SK-N-SH treated with all-trans-retinoic acid at 6 μM for 48 hours (cell line): ENCODE measurements at regions not wholly inside any gene's neighbourhood (a gene's known extent, or its start where the extent isn't known, plus 50 kb on each side); places are given as distances from the start of the nearest gene placed in this dataset.

Source experiments
- ATAC-seq: fragments of 200-7000 bp; cut with Tn5 transposase; 3 replicates; pipeline ENCODE4 v1.9.1; 2020; ENCODE audit warnings: mild to moderate bottlenecking, moderate library complexity
- ARNTL ChIP-seq: fragments of 450-650 bp; formaldehyde crosslinking; IDR thresholded peaks from 2 replicates; pipeline ENCODE4 v1.5.0; 2020; ENCODE audit warnings: low read depth, mild to moderate bottlenecking, moderate library complexity, borderline replicate concordance
- BACH2 ChIP-seq: fragments of 250-450 bp; sonication (Bioruptor Pico); IDR thresholded peaks from 2 replicates; pipeline ENCODE4 v1.9.0; 2021; ENCODE audit warnings: mild to moderate bottlenecking, borderline replicate concordance
- CSDC2 ChIP-seq: fragments of 250-450 bp; sonication (Bioruptor Pico); IDR thresholded peaks from 2 replicates; pipeline ENCODE4 v1.5.0; 2020; ENCODE audit warnings: mild to moderate bottlenecking, moderate library complexity
- ESRRG ChIP-seq: fragments of 250-450 bp; sonication (Bioruptor Pico); IDR thresholded peaks from 2 replicates; pipeline ENCODE4 v1.6.1; 2021; ENCODE audit warnings: mild to moderate bottlenecking
- GLIS3 ChIP-seq: fragments of 250-450 bp; sonication (Bioruptor Pico); IDR thresholded peaks from 2 replicates; pipeline ENCODE4 v1.5.0; 2020; ENCODE audit warnings: mild to moderate bottlenecking, moderate library complexity
- ISL1 ChIP-seq: fragments of 250-450 bp; sonication (Bioruptor Pico); IDR thresholded peaks from 2 replicates; pipeline ENCODE4 v2.1.2; 2022; ENCODE audit warnings: mild to moderate bottlenecking, moderate library complexity
- OSR1 ChIP-seq: fragments of 250-450 bp; sonication (Bioruptor Pico); IDR thresholded peaks from 2 replicates; pipeline ENCODE4 v1.8.0; 2022; ENCODE audit warnings: moderate library complexity, mild to moderate bottlenecking, inconsistent platforms
- PPARA ChIP-seq: fragments of 250-450 bp; sonication (Bioruptor Pico); IDR thresholded peaks from 2 replicates; pipeline ENCODE4 v1.5.0; 2020; ENCODE audit warnings: mild to moderate bottlenecking, borderline replicate concordance
- RARB ChIP-seq: fragments of 250-450 bp; sonication (Bioruptor Pico); IDR thresholded peaks from 2 replicates; pipeline ENCODE4 v1.8.0; 2021; ENCODE audit warnings: mild to moderate bottlenecking, moderate library complexity
- TOX ChIP-seq: fragments of 250-450 bp; sonication (Bioruptor Pico); IDR thresholded peaks from 2 replicates; pipeline ENCODE4 v1.8.0; 2021; ENCODE audit warnings: mild to moderate bottlenecking, moderate library complexity, borderline replicate concordance
- ZC3H10 ChIP-seq: fragments of 250-450 bp; sonication (Bioruptor Pico); IDR thresholded peaks from 2 replicates; pipeline ENCODE4 v1.5.1; 2021; ENCODE audit warnings: mild to moderate bottlenecking, moderate library complexity
- ZFP3 ChIP-seq: fragments of 250-450 bp; sonication (Bioruptor Pico); IDR thresholded peaks from 2 replicates; pipeline ENCODE4 v1.5.0; 2020; ENCODE audit warnings: mild to moderate bottlenecking, moderate library complexity
- ZFP30 ChIP-seq: fragments of 450-650 bp; formaldehyde crosslinking; IDR thresholded peaks from 2 replicates; pipeline ENCODE4 v1.5.0; 2022; ENCODE audit warnings: mild to moderate bottlenecking, moderate library complexity
- ZNF565 ChIP-seq: fragments of 450-650 bp; formaldehyde crosslinking; conservative IDR thresholded peaks from 2 replicates; pipeline ENCODE4 v1.5.0; 2020; ENCODE audit warnings: low read depth, mild to moderate bottlenecking, moderate library complexity
- ZNF70 ChIP-seq: fragments of 450-650 bp; formaldehyde crosslinking; IDR thresholded peaks from 2 replicates; pipeline ENCODE4 v1.5.0; 2020; ENCODE audit warnings: mild to moderate bottlenecking, moderate library complexity
- ZNF8 ChIP-seq: fragments of 450-650 bp; formaldehyde crosslinking; IDR thresholded peaks from 2 replicates; pipeline ENCODE4 v1.5.0; 2020; ENCODE audit warnings: mild to moderate bottlenecking, moderate library complexity
- TF ChIP-seq, protein P1 (sequence below): fragments of 250-450 bp; sonication (Bioruptor Pico); IDR thresholded peaks from 2 replicates; pipeline ENCODE4 v1.8.0; 2020; ENCODE audit warnings: mild to moderate bottlenecking, moderate library complexity, borderline replicate concordance
- TF ChIP-seq, protein P2 (sequence below): fragments of 250-450 bp; sonication (Bioruptor Pico); IDR thresholded peaks from 2 replicates; pipeline ENCODE4 v1.5.0; 2020; ENCODE audit warnings: mild to moderate bottlenecking, moderate library complexity
- TF ChIP-seq, protein P3 (sequence below): fragments of 250-450 bp; sonication (Bioruptor Pico); IDR thresholded peaks from 2 replicates; pipeline ENCODE4 v1.5.1; 2021; ENCODE audit warnings: mild to moderate bottlenecking, moderate library complexity
- TF ChIP-seq, protein P4 (sequence below): fragments of 250-450 bp; sonication (Bioruptor Pico); IDR thresholded peaks from 2 replicates; pipeline ENCODE4 v1.8.0; 2021; ENCODE audit warnings: low read depth, mild to moderate bottlenecking, moderate library complexity, borderline replicate concordance
- TF ChIP-seq, protein P5 (sequence below): fragments of 250-450 bp; sonication (Bioruptor Pico); IDR thresholded peaks from 2 replicates; pipeline ENCODE4 v1.5.1; 2020; ENCODE audit warnings: low read depth, mild to moderate bottlenecking, moderate library complexity

DNA sequence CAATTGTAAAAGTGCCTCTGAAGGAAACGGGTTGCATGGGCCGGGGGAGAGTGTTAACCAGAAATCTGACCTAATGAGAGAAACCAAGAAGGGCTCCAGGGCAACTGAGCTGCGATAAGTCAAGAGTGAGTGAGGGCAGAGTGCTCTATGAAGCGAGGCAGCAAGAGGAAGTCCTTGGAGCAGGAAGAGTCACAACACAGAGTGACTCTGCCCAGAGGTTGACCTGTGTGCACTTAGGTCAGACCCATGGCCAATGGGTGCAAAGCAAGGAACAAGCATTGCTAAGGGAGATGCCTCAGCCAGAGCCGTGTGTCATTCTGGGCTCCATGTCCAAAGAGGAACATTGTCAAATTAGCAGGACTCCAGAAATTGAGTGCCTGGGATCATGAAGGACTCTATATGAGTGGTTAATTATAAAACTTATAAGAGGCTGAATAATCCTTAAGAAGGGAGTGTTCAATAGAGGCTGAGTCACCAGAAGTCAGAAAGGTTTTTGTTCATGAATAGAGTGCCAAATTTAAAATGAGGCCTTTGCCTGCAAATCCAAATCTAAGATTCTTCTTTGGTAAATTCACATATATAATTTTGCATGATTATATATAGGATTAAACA is 438.5 kb downstream of the MED10 start:
- TF ChIP-seq, protein P1, sequence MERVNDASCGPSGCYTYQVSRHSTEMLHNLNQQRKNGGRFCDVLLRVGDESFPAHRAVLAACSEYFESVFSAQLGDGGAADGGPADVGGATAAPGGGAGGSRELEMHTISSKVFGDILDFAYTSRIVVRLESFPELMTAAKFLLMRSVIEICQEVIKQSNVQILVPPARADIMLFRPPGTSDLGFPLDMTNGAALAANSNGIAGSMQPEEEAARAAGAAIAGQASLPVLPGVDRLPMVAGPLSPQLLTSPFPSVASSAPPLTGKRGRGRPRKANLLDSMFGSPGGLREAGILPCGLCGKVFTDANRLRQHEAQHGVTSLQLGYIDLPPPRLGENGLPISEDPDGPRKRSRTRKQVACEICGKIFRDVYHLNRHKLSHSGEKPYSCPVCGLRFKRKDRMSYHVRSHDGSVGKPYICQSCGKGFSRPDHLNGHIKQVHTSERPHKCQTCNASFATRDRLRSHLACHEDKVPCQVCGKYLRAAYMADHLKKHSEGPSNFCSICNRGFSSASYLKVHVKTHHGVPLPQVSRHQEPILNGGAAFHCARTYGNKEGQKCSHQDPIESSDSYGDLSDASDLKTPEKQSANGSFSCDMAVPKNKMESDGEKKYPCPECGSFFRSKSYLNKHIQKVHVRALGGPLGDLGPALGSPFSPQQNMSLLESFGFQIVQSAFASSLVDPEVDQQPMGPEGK (CRISPR knock-in tag) = no peak
- TF ChIP-seq TOX (CRISPR knock-in tag) (no peak), PPARA (CRISPR knock-in tag) (no peak), RARB (no peak), ZNF565 (CRISPR knock-in tag) (no peak), ZFP30 (CRISPR knock-in tag) (no peak), ZNF70 (no peak), ARNTL (CRISPR knock-in tag) (no peak), GLIS3 (CRISPR knock-in tag) (no peak), OSR1 (no peak), ZNF8 (no peak), CSDC2 (CRISPR knock-in tag) (no peak), BACH2 (CRISPR knock-in tag) (no peak), ESRRG (CRISPR knock-in tag) (no peak), ZC3H10 (CRISPR knock-in tag) (no peak), ZFP3 (no peak)
- TF ChIP-seq, protein P2, sequence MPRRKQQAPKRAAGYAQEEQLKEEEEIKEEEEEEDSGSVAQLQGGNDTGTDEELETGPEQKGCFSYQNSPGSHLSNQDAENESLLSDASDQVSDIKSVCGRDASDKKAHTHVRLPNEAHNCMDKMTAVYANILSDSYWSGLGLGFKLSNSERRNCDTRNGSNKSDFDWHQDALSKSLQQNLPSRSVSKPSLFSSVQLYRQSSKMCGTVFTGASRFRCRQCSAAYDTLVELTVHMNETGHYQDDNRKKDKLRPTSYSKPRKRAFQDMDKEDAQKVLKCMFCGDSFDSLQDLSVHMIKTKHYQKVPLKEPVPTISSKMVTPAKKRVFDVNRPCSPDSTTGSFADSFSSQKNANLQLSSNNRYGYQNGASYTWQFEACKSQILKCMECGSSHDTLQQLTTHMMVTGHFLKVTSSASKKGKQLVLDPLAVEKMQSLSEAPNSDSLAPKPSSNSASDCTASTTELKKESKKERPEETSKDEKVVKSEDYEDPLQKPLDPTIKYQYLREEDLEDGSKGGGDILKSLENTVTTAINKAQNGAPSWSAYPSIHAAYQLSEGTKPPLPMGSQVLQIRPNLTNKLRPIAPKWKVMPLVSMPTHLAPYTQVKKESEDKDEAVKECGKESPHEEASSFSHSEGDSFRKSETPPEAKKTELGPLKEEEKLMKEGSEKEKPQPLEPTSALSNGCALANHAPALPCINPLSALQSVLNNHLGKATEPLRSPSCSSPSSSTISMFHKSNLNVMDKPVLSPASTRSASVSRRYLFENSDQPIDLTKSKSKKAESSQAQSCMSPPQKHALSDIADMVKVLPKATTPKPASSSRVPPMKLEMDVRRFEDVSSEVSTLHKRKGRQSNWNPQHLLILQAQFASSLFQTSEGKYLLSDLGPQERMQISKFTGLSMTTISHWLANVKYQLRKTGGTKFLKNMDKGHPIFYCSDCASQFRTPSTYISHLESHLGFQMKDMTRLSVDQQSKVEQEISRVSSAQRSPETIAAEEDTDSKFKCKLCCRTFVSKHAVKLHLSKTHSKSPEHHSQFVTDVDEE (CRISPR knock-in tag) = no peak
- TF ChIP-seq, protein P3, sequence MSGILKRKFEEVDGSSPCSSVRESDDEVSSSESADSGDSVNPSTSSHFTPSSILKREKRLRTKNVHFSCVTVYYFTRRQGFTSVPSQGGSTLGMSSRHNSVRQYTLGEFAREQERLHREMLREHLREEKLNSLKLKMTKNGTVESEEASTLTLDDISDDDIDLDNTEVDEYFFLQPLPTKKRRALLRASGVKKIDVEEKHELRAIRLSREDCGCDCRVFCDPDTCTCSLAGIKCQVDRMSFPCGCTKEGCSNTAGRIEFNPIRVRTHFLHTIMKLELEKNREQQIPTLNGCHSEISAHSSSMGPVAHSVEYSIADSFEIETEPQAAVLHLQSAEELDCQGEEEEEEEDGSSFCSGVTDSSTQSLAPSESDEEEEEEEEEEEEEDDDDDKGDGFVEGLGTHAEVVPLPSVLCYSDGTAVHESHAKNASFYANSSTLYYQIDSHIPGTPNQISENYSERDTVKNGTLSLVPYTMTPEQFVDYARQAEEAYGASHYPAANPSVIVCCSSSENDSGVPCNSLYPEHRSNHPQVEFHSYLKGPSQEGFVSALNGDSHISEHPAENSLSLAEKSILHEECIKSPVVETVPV (CRISPR knock-in tag) = no peak
- TF ChIP-seq, protein P4, sequence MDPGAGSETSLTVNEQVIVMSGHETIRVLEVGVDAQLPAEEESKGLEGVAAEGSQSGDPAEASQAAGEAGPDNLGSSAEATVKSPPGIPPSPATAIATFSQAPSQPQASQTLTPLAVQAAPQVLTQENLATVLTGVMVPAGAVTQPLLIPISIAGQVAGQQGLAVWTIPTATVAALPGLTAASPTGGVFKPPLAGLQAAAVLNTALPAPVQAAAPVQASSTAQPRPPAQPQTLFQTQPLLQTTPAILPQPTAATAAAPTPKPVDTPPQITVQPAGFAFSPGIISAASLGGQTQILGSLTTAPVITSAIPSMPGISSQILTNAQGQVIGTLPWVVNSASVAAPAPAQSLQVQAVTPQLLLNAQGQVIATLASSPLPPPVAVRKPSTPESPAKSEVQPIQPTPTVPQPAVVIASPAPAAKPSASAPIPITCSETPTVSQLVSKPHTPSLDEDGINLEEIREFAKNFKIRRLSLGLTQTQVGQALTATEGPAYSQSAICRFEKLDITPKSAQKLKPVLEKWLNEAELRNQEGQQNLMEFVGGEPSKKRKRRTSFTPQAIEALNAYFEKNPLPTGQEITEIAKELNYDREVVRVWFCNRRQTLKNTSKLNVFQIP (CRISPR knock-in tag) = no peak
- TF ChIP-seq, protein P5, sequence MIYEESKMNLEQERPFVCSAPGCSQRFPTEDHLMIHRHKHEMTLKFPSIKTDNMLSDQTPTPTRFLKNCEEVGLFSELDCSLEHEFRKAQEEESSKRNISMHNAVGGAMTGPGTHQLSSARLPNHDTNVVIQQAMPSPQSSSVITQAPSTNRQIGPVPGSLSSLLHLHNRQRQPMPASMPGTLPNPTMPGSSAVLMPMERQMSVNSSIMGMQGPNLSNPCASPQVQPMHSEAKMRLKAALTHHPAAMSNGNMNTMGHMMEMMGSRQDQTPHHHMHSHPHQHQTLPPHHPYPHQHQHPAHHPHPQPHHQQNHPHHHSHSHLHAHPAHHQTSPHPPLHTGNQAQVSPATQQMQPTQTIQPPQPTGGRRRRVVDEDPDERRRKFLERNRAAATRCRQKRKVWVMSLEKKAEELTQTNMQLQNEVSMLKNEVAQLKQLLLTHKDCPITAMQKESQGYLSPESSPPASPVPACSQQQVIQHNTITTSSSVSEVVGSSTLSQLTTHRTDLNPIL (CRISPR knock-in tag) = no peak
- TF ChIP-seq, all 23 proteins: peak for 0
- no peak for ATAC-seq

DNA sequence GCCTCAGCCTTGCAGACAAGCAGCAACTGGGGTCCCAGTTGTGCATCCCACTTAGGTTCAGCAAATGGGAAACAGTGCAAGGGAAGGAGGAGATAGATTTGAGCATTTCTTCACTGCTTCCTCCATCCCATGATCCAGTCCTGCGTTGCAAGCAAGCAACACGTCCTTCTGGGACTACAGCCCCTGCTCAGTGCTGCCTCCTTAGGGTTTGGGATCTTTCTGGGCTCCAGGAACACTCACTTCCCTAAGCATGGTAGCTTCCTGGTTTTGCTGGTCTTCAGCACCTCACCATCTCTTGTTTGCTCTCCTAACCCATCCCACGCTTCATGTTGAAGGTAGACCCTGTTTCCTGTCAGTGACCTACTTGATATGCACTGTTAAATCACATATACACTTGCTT is 444.7 kb downstream of the MED10 start:
- ATAC-seq = no peak
- TF ChIP-seq OSR1 (no peak), ZNF8 (no peak), PPARA (CRISPR knock-in tag) (no peak), ISL1 (no peak), GLIS3 (CRISPR knock-in tag) (no peak), ZNF70 (no peak), BACH2 (CRISPR knock-in tag) (no peak)
- TF ChIP-seq, protein P4 (CRISPR knock-in tag) = no peak
- TF ChIP-seq, protein P2 (CRISPR knock-in tag) = no peak
